NCI-H2081 (cell line): ENCODE measurements at regions not wholly inside any gene's neighbourhood (a gene's known extent, or its start where the extent isn't known, plus 50 kb on each side); places are given as distances from the start of the nearest gene placed in this dataset.
A peak's percentile ranks its signal among the peaks of the same experiment; 100 is the strongest.
"Not testable (repeated sequence)": the region's sequence is repeated elsewhere in the genome, so short reads cannot be mapped to it uniquely, and the experiment has no call there.

Experiments used
- DNase-seq, 2 experiments: peaks; one replicate each; lab custom pipeline; 2025; lab: John Stamatoyannopoulos, UW

- peak; percentile 8 to 83 for DNase-seq
Measured at GRCh38 chr1:80533093-80533492, 1267.6 kb upstream of the ADGRL2 start.

GRCh38 chr1:80531182-80531581, 1269.6 kb upstream of the ADGRL2 start:
- no peak for DNase-seq

DNA sequence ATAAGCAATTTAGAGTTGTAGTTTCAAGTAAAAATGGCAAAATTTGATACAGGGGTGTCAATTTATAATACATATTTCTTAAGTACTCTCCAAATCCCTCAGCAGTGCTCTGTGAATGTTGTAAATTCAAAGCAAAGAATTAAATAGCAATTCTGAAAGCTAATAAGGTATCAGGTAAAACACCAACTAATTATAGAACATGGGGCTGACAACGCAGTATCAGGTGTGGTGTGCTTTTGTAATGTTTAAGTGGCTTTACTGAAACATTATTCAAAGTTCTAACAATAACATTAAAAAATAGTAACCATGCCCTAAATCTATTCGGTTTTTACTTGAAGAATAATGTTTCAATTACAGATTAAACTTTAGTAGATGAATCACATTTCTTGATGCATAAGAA, 1271.2 kb upstream of the ADGRL2 start:
- no peak for DNase-seq

- DNase-seq = no peak
Measured at GRCh38 chr1:80523861-80524260, 1276.9 kb upstream of the ADGRL2 start.

DNA sequence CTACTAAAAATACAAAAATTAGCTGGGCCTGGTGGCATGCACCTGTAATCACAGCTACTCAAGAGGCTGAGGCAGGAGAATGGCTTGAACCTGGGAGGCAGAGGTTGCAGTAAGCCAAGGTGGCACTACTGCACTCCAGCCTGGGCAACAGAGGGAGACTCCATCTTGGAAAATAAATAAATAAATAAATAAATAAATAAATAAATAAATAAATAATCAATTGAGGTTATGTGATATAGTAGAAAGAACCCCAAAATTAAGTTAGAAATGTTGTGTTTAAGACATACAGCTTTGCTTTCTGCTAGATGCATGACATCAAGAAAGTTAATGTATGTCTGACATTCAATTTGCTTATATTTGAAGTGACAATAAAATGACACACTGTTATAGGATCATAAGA, 1277.7 kb upstream of the ADGRL2 start:
- not testable (repeated sequence) for DNase-seq

- no peak for DNase-seq
Measured at GRCh38 chr1:80520949-80521348, 1279.8 kb upstream of the ADGRL2 start.

- no peak for DNase-seq
Measured at GRCh38 chr1:80517062-80517461, 1283.7 kb upstream of the ADGRL2 start.

DNA sequence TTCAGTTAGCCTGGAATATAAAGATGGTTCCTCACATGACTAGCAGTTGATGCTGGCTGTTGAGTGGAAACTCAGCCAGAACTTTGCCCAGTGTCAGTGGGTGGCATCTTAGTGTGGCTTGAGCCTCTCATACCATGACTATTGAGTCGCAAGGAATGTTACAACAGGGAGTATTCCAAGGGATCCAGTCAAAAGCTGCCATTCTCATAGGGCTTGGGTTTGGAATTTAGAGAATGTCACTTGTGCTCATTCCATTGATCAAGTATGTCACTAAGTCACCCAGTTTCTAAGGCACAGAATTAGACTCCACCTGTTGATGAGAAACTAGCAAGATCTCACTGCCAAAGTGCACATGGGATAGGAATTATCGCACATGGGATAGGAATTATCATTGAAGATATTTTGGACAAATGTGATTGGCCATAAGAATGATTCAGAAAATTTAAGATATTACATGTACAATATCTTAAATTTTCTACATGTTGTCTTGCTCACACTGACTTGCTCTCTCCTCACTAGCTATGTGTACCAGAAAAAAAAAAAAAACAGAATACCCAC, 1290.7 kb upstream of the ADGRL2 start:
- DNase-seq = no peak

GRCh38 chr1:80506216-80506615, 1294.5 kb upstream of the ADGRL2 start:
- no peak for DNase-seq

DNA sequence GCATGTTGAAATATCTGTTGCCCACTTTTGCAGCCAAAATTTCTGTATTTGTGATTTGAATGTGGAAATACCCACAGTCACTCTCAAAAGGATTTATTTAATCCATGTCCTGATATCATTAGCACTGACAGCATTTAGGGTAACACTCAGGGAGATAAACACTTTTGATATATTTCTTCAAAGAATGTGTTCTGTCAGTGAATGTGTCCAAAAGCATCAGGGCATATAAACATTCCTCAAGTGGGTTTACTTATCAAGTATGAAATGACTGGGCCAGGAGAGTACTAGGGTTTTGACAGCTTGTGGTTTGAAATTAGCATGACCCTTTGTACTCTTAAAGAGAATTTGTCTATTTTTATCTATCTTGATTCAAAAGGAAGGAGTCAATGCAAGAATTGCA, 1302.1 kb upstream of the ADGRL2 start:
- no peak for DNase-seq

GRCh38 chr1:80495806-80496205, 1304.9 kb upstream of the ADGRL2 start:
- no peak for DNase-seq

DNA sequence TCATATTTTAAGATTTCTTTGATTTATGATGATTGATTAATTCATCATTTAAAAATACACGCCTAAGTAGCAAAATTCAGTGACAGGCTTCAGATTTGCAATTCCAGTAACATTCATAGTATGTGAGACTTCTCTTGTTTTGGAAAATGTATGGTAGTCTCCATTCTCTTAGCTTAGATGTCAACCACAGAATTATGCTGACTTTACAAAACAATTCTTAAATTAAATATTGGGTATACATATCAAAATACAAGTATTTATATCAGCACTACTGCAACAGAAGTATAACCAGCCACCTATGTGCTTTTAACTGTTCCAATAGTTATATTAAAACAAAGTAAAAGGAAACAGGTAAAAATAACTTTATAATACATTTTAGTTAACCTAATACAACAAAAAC, 1328.6 kb upstream of the ADGRL2 start:
- no peak for DNase-seq

GRCh38 chr1:80468356-80468755, 1332.4 kb upstream of the ADGRL2 start:
- DNase-seq = no peak

DNA sequence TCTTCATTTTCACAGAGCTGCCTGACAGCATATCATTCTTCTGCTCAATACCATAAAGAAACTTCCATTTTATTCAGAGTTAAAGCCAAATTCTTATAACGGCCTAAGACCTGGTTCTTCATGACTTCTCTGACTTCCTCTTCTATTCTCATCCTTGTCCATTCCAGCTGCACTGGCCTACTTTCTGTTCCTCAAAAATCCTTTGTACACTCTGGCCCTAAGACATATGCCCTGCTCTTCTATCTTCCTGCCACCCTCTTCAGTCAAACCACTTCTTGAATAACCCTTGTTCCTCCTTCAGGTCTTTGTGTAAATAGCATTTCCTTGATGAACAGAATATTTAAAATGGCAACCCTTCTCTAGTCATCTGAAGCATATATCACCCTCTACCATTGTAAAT, 1338.7 kb upstream of the ADGRL2 start:
- no peak for DNase-seq

GRCh38 chr1:80457409-80457808, 1343.3 kb upstream of the ADGRL2 start:
- no peak for DNase-seq

- DNase-seq = no peak
Measured at GRCh38 chr1:80453775-80454174, 1347.0 kb upstream of the ADGRL2 start.

GRCh38 chr1:80450711-80451110, 1350.0 kb upstream of the ADGRL2 start:
- DNase-seq = no peak

GRCh38 chr1:80448081-80448480, 1352.7 kb upstream of the ADGRL2 start:
- no peak for DNase-seq

DNA sequence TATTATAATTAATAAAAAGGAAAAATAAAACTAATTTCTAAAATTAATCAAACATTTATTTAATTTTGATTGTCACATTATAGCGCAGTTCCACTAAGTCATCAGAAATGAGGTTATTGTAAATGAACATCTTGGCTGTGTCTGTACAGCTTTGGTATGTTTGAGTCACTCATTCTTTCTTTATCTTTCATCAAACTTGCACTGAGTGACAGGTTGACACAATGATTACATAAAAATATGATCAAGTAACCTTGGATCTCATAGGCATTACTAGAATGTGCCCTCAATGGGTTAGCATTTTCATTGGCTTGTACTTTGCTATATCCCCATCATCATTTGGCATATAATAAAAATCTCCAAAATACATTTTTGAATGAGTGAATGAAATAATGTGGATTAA, 1353.2 kb upstream of the ADGRL2 start:
- DNase-seq = no peak

- DNase-seq = no peak
Measured at GRCh38 chr1:80445033-80445432, 1355.7 kb upstream of the ADGRL2 start.

- no peak for DNase-seq
Measured at GRCh38 chr1:80444171-80444570, 1356.6 kb upstream of the ADGRL2 start.

DNA sequence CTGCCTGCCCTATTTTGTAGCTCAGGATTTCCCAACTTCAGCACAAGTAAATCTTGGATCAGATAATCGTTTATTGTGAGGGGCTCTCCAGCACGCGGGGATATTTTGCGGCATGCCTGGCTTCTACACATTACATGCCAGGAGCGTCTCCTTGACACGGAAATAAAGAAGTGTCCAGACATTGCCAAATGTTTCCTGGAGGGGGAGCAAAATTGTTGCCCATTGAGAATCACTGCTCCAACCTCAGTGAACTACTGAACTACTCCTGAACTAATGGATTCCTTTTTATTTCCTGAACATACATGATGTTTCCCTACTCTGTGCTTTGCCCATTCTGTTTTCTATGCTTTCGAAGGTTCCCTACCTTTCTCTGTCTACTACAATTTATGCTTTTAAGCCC, 1359.1 kb upstream of the ADGRL2 start:
- no peak for DNase-seq

DNA sequence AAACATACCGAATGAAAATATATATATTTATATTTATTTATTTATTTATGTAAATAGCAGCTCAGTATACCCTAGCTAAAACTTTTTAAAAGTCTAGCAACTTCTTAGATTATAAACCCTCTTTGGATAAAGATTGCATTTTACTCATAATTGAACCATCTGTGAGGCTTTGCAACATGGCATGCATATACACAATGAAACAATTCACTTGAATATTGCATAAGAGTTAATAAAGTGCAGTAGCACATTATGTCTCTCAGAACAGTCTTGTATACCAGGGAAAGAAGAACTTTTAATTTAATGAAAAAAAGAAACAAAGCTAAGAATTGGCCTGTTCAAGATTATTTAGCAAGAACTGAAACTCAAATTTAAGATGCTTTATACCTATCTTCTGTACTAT, 1363.9 kb upstream of the ADGRL2 start:
- DNase-seq = no peak

GRCh38 chr1:80427881-80428280, 1372.9 kb upstream of the ADGRL2 start:
- DNase-seq = peak in 1 of 2 experiments; percentile 8

GRCh38 chr1:80424249-80424648, 1376.5 kb upstream of the ADGRL2 start:
- no peak for DNase-seq
